Panc1 (cell line): ENCODE measurements at regions not wholly inside any gene's neighbourhood (a gene's known extent, or its start where the extent isn't known, plus 50 kb on each side); places are given as distances from the start of the nearest gene placed in this dataset.

Experiments
- ATAC-seq: fragments of 200-7000 bp; cut with Tn5 transposase; 2 replicates; pipeline ENCODE4 v1.9.1; 2020; ENCODE audit warnings: mild to moderate bottlenecking, moderate library complexity
- BruUV-seq: library from RNA; stranded (reverse); fragments of 400-500 nt; replicated peaks from 2 replicates; lab custom pipeline; 2021; lab: Mats Ljungman, UMichigan
- CTCF ChIA-PET: fragments of 300-600 bp; sonication (Branson Sonifier 250); formaldehyde crosslinking; loops from one replicate; lab custom pipeline; 2022; ENCODE audit warnings: antibody characterized with exemption; lab: Charles Lee
- POLR2A ChIA-PET: fragments of 300-600 bp; sonication (Branson Sonifier 250); formaldehyde crosslinking; loops from one replicate; lab custom pipeline; 2022; ENCODE audit warnings: antibody characterized with exemption; lab: Charles Lee
- DNase-seq: peaks from one replicate; pipeline ENCODE4 v3.0.0-alpha.2; 2010; ENCODE audit warnings: low read depth, low spot score
- H3K27ac ChIP-seq: 2 replicates; pipeline ENCODE4 v1.5.1; 2011; ENCODE audit warnings: mild to moderate bottlenecking, low read length, inconsistent platforms
- H3K27me3 ChIP-seq: fragments of 200-500 bp; sonication (Bioruptor generic); 2 replicates; pipeline ENCODE4 v1.6.0; 2014; ENCODE audit warnings: low read length, inconsistent platforms; ENCODE audit not compliant: control insufficient read depth, insufficient read depth
- H3K36me3 ChIP-seq: fragments of 200-500 bp; sonication (Bioruptor generic); 2 replicates; pipeline ENCODE4 v1.5.1; 2014; ENCODE audit warnings: inconsistent platforms, mild to moderate bottlenecking, low read length, moderate library complexity; ENCODE audit not compliant: control insufficient read depth, insufficient read depth
- H3K4me1 ChIP-seq: 2 replicates; pipeline ENCODE4 v1.5.1; 2011; ENCODE audit warnings: inconsistent platforms, mild to moderate bottlenecking, low read length, moderate library complexity; ENCODE audit not compliant: control insufficient read depth, insufficient read depth
- H3K4me3 ChIP-seq, 2 experiments: 2 replicates each; pipeline ENCODE4 v1.5.1; 2011 to 2012; ENCODE audit warnings: low read depth in 2 of 2, low read length in 2 of 2, mild to moderate bottlenecking in 2 of 2, inconsistent platforms in 1 of 2, moderate library complexity in 1 of 2
- H3K9me3 ChIP-seq: fragments of 200-500 bp; sonication (Bioruptor generic); 2 replicates; pipeline ENCODE4 v1.5.1; 2014; ENCODE audit warnings: low read depth, mild to moderate bottlenecking, inconsistent platforms, low read length, moderate library complexity; ENCODE audit not compliant: control insufficient read depth, insufficient read depth
- CTCF ChIP-seq: fragments of 450-650 bp; IDR thresholded peaks from 2 replicates; pipeline ENCODE4 v1.5.1; 2017; ENCODE audit warnings: mild to moderate bottlenecking
- POLR2AphosphoS5 ChIP-seq: IDR thresholded peaks from 2 replicates; pipeline ENCODE4 v1.6.1; 2012; ENCODE audit warnings: mild to moderate bottlenecking, low read depth, low read length, moderate library complexity
- REST ChIP-seq, 2 experiments: IDR thresholded peaks; 2 replicates each; pipeline ENCODE4 v1.6.1; 2011 to 2012; ENCODE audit warnings: low read depth in 2 of 2, control low read depth in 1 of 2, low read length in 1 of 2, mild to moderate bottlenecking in 1 of 2, moderate library complexity in 1 of 2; ENCODE audit not compliant: insufficient read depth in 1 of 2
- SIN3A ChIP-seq: IDR thresholded peaks from 2 replicates; pipeline ENCODE4 v1.6.1; 2012; ENCODE audit warnings: low read depth, mild to moderate bottlenecking, low read length, moderate library complexity, borderline replicate concordance; ENCODE audit not compliant: insufficient read depth
- TCF7L2 ChIP-seq: IDR thresholded peaks from 2 replicates; pipeline ENCODE4 v1.6.1; 2011; ENCODE audit warnings: mild to moderate bottlenecking, low read depth, low read length, inconsistent platforms
- in situ Hi-C: cut with HindIII; loops from 2 replicates; pipeline ENCODE4 v1.10.0; 2016; ENCODE audit warnings: low sequenced_read_pairs, low pct_unique_long_range_greater_than_20kb
- intact Hi-C: fragments of 100-400 bp; cut with micrococcal nuclease; formaldehyde crosslinking; loops from one replicate; pipeline ENCODE4 v1.10.0; 2022; ENCODE audit not compliant: unreplicated experiment

GRCh38 chr4:124790471-124790870 lies 77.9 kb upstream of the ANKRD50 start:
- ChIA-PET POLR2A (no interaction called here), CTCF (no interaction called here)
- no TSS peak for BruUV-seq

GRCh38 chr4:124786634-124787033 lies 74.1 kb upstream of the ANKRD50 start:
- no TSS peak for BruUV-seq

More at GRCh38 chr4:124790471-124790870, 77.9 kb upstream of the ANKRD50 start:
- ATAC-seq, result no peak
- no peak overlapping the region for H3K4me3 ChIP-seq
- in situ Hi-C loops (no loop called here), intact Hi-C loops (no loop called here)
- no peaks in the 10 kb centered on the region for H3K4me1 ChIP-seq
- no peak for DNase-seq
- no peaks in the 10 kb centered on the region for H3K9me3 ChIP-seq
- H3K27me3 ChIP-seq, result no peaks in the 10 kb centered on the region
- no peaks in the 10 kb centered on the region for H3K36me3 ChIP-seq
- TF ChIP-seq TCF7L2 (no peak), REST (IDR thresholded peaks at IDR 0.05; ENCODE audit: insufficient read depth in 1 of 2, low read depth in 2 of 2, low read length in 1 of 2) (no peak), CTCF (no peak), POLR2AphosphoS5 (no peak), SIN3A (no peak)
- no peak overlapping the region for H3K27ac ChIP-seq

More at GRCh38 chr4:124786634-124787033, 74.1 kb upstream of the ANKRD50 start:
- H3K27ac ChIP-seq, result no peak overlapping the region
- intact Hi-C loops (no loop called here), in situ Hi-C loops (no loop called here)
- ATAC-seq (no peak), DNase-seq (no peak)
- TF ChIP-seq SIN3A, result no peak
- no peak for TF ChIP-seq POLR2AphosphoS5
- no peak for TF ChIP-seq TCF7L2
- no peak for TF ChIP-seq REST (IDR thresholded peaks at IDR 0.05; ENCODE audit: insufficient read depth in 1 of 2, low read depth in 2 of 2, low read length in 1 of 2)
- no peak overlapping the region for H3K4me3 ChIP-seq
- H3K27me3 ChIP-seq, result no peaks in the 10 kb centered on the region
- ChIA-PET CTCF (no interaction called here), POLR2A (no interaction called here)
- no peaks in the 10 kb centered on the region for H3K36me3 ChIP-seq
- H3K4me1 ChIP-seq, result no peaks in the 10 kb centered on the region
- H3K9me3 ChIP-seq, result no peaks in the 10 kb centered on the region
